ENCODE measurements at regions not wholly inside any gene's neighbourhood (a gene's known extent, or its start where the extent isn't known, plus 50 kb on each side); places are given as distances from the start of the nearest gene placed in this dataset.
"Not testable (repeated sequence)": the region's sequence is repeated elsewhere in the genome, so short reads cannot be mapped to it uniquely, and the experiment has no call there.

- DNase-seq (ENCODE audit: low spot score), result no peak
Measured at GRCh38 chr2:133624551-133624950, 56.3 kb upstream of the NCKAP5 start.

- DNase-seq (ENCODE audit: low spot score), result no peak
Measured at GRCh38 chr2:133627741-133628140, 59.5 kb upstream of the NCKAP5 start.

DNA sequence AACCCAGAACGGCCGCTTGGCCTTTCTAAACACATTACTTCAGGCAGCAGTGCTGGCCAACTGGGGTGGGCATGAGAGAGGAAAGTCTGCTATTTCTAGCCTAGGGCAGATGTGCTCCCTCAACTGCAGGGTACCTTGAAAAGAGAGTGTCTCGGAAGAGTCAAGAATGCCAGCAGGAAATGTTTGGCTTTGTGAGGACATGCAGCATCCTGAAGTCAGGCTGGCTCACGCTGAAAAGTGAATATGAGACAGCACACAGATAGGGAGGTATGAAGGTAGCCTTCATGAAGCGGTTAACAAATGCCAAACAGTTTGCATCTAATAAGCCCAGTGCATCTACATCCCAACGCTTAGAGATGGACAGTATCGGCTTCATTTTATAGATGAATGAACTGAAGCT is 65.0 kb upstream of the NCKAP5 start:
- DNase-seq (ENCODE audit: low spot score), result no peak

DNA sequence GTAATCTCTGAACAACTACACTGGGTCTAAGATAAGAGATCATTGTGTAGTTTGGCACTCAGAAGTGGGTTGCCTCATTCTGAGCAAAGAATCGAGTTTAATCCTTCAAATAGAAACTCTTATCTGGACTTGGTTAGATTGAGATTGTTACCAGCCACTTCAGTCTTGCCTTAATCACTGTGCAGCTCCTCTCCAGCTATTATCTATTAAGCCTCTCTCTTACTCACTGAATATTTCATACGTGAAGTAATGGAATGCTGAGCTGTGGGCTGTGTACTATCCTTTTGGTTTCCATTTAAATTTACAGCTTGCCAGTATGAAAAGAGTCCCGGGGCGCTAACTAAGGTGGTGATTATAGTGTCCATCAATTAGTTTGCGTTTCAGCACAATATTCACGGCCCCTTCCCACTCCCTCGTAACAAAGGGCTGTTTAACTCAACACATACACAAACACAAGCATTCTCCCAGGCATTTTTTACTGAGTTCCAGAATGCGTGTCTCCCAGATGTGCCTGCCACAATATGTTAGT is 65.7 kb upstream of the NCKAP5 start:
- no peak for DNase-seq (ENCODE audit: low spot score)

- no peak for DNase-seq (ENCODE audit: low spot score)
Measured at GRCh38 chr2:133635131-133635530, 66.9 kb upstream of the NCKAP5 start.

DNA sequence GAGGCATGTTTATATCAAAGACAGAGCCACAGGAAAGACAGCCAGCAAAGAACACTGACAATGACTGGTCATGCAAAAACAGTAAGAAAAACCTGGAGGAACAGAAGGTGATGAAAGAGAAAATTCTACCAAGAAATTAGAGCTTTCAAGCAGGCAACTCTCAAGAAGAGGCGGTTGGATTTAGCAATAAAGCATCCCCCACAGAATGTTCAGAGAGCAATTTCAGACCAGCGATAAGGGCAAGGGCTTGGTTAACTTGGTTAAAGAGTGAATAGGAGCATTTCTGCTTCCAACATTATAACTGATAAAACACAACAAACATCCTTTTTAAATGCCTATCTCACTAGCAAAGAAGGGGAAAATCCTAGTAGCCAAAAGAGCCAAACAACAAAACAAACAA is 68.0 kb upstream of the NCKAP5 start:
- DNase-seq (ENCODE audit: low spot score), result no peak

GRCh38 chr2:133640103-133640502 is 71.8 kb upstream of the NCKAP5 start:
- DNase-seq (ENCODE audit: low spot score), result no peak

- no peak for DNase-seq (ENCODE audit: low spot score)
Measured at GRCh38 chr2:133641497-133641896, 73.2 kb upstream of the NCKAP5 start.

DNA sequence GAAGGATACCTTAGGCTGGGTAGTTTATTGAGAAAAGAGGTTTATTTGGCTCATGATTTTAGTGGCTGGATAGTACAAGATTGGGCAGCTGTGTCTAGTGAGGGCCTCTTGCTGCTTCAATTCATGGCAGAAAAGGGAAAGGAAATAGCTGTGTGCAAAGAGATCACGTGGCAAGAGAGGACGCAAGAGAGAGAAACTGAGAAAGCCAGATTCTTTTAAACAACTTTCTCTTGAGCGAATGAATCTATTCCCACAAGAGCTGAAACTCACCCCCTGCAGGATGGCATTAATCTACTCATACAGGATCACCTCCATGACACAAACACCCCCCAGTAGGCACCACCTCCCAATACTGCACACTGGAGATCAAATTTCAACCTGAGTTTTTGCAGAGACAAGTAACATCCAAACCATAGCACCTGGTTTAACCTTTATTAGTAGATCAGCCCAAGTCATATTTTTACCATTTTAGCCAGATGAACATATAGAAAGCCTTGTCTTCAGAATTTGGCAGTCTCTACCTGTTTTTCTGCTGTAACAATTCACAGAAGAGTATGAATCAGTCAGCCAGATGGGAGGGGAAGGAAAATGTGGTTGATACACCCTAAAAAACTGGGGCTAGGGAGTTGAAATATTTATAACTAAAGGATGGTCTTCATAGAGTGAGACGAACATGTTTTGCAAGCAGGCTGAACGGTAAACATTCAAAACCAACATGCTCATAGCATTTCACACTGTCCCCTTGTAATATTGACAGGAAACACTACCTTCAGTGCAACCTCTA is 73.9 kb upstream of the NCKAP5 start:
- DNase-seq (ENCODE audit: low spot score), result no peak

DNA sequence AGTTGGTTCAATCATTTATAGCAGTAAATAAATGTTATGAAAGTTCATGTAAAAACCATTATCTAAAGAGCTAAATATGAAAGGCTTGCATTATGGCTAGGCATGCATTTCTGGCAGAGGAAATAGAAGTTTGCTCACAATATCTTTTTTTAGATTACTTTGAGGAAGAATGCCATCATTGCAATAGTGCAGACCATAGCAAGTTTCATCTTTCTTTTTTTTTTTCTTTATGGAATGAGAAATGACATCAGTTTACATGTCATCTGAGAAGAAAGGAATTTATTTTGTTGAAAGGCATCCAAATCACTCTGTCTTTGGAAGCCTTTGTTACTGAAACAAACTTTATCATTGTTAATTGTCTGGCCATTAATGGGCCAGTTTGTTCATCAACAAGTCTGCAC is 74.5 kb upstream of the NCKAP5 start:
- DNase-seq (ENCODE audit: low spot score), result no peak

DNA sequence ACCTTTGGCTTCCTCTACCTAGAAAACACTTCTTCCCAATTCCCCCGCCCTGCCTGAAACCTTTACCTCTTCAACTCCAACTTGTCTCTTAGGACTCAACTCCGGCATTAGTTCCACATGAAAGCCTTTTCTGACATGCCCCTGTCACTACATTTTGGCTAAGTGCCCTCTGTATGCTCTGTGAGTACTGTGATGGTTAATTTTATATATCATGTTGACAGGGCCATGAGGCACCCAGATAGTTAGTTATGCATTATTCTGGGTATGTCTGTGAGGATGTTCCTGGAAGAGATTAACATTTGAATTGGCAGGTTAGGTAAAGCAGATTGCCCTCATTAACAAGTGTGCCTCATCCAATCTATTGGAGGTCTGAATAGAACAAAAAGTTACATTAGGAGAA is 75.6 kb upstream of the NCKAP5 start:
- no peak for DNase-seq (ENCODE audit: low spot score)

GRCh38 chr2:133644846-133645245 is 76.6 kb upstream of the NCKAP5 start:
- DNase-seq (ENCODE audit: low spot score), result no peak

DNA sequence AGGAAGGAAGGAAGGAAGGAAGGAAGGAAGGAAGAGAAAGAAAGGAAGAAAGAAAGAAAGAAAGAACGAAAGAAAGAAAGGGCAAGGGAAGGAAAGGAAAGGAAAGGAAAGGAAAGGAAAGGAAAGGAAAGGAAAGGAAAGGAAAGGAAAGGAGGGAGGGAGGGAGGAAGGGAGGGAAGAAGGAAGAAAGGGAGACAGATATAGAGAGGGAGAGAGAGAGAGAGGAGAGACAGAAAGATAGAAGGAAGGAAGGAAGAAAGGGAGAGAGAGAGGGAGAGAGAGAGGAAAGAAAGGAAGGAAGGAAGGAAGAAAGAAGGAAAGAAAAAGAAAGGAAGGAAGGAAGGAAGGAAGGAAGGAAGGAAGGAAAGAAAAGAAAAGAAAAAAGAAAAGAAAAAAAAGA is 79.1 kb upstream of the NCKAP5 start:
- DNase-seq (ENCODE audit: low spot score), result not testable (repeated sequence)

GRCh38 chr2:133651861-133652260 is 83.6 kb upstream of the NCKAP5 start:
- DNase-seq (ENCODE audit: low spot score), result no peak

GRCh38 chr2:133652398-133652797 is 84.1 kb upstream of the NCKAP5 start:
- no peak for DNase-seq (ENCODE audit: low spot score)

DNA sequence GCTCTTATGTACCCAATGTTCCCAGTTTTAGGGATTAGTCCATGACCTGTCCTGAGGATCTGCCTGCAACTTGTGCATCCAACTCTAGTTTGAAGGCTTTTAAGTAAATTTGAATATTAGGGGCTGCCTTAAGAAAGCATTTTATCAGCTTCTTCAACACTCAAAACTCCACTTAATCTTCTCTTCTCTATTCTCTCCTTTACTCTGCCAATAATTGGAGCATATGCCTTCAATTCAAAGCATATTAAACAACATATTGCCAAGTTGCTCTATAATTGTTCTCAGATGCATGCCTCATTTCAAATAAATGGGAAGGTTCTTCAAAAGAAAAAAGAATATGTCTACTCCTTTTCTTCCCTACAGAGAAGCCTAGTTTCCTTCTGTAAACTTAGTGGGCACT is 84.8 kb upstream of the NCKAP5 start:
- DNase-seq (ENCODE audit: low spot score), result no peak

GRCh38 chr2:133654949-133655348 is 86.7 kb upstream of the NCKAP5 start:
- DNase-seq (ENCODE audit: low spot score), result no peak

DNA sequence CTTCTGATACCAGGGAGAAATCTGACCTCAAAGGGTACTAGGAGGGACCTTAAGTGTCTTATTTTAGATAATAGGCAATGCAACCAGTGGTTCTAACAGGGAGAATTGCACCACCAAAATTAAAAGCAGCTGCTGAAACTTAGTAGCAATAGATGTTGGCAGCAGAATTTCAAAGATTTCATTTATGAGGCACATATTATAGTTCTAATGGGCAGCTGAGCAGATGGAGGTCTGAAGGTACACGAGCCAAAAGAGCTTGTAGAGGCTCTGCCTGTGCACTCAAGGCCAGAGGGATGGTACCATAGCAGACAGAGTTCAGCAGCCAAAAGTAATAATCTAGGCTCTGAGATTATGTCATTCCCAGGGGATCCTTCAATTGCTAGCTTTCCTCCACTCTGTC is 87.3 kb upstream of the NCKAP5 start:
- no peak for DNase-seq (ENCODE audit: low spot score)

DNA sequence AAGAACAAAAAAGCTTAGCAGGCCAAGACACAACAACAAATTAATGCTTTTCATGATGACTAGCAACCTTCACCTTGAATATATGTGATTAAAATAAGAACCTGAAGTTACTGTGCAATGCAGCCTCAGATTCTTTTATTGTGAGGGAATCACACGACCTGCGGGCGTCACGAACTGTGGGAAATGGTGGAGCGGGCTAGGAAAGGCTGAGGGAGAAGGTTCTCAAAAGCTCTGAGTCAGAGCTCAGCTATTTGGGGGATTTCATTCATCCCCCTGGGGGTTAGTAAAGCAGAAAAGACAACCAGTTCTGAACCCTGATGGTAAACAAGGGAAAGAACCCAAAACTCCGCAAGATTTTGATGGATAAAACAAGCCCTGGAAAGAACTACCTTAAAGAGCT is 89.3 kb upstream of the NCKAP5 start:
- no peak for DNase-seq (ENCODE audit: low spot score)

GRCh38 chr2:133658020-133658903 is 90.0 kb upstream of the NCKAP5 start:
- no peak for DNase-seq (ENCODE audit: low spot score)

- DNase-seq (ENCODE audit: low spot score), result no peak
Measured at GRCh38 chr2:133660510-133660909, 92.2 kb upstream of the NCKAP5 start.

DNA sequence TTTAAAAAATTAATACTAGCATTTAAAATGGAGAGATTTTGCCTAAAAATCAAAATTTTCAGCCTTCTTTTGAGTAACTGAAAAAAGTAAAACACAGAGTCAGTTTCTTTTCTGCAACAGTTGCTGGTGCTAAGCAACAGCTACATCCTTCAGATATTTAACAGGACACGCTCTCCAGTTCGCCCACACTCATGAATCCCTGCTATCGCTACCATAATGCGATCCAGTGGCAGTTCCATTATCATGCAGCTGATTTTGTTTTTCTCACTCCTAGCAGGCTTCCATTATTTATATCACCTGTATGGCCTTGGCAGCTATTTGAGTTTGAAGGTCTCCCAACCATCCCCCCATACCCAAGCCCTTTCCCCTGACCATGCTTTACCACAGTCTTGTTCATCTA is 93.1 kb upstream of the NCKAP5 start:
- DNase-seq (ENCODE audit: low spot score), result no peak

- DNase-seq (ENCODE audit: low spot score), result no peak
Measured at GRCh38 chr2:133666621-133667020, 98.4 kb upstream of the NCKAP5 start.

Data from germinal center (tissue), 1 donor.